Aorta (tissue), 5 donors: ENCODE measurements at regions not wholly inside any gene's neighbourhood (a gene's known extent, or its start where the extent isn't known, plus 50 kb on each side); places are given as distances from the start of the nearest gene placed in this dataset.

ENCODE experiments used
- ATAC-seq: fragments of 200-7000 bp; cut with Tn5 transposase; one replicate; pipeline ENCODE4 v1.9.1; 2022; ENCODE audit warnings: moderate library complexity; ENCODE audit not compliant: low FRiP score
- DNase-seq, 2 donors: peaks; one replicate each; pipeline ENCODE4 v3.0.0-alpha.2; 2020
- H3K27ac ChIP-seq, 2 donors: one replicate each; pipeline ENCODE4 v1.5.1; 2013; ENCODE audit warnings: low read length in 2 of 2, mild to moderate bottlenecking in 2 of 2, moderate library complexity in 2 of 2, control low read depth in 1 of 2, inconsistent platforms in 1 of 2, low read depth in 1 of 2
- H3K27me3 ChIP-seq, 2 donors: one replicate each; pipeline ENCODE4 v1.6.1; 2013; ENCODE audit warnings: control low read depth in 1 of 2, low read length in 1 of 2, mild to moderate bottlenecking in 1 of 2, moderate library complexity in 1 of 2; ENCODE audit not compliant: insufficient read depth in 2 of 2, control insufficient read depth in 1 of 2
- H3K36me3 ChIP-seq, 2 donors: one replicate each; pipeline ENCODE4 v1.6.1; 2013; ENCODE audit warnings: control low read depth in 1 of 2, low read length in 1 of 2, mild to moderate bottlenecking in 1 of 2; ENCODE audit not compliant: insufficient read depth in 2 of 2, control insufficient read depth in 1 of 2
- H3K4me1 ChIP-seq, 2 donors: one replicate each; pipeline ENCODE4 v1.6.1; 2013; ENCODE audit warnings: low read length in 2 of 2, control low read depth in 1 of 2, mild to moderate bottlenecking in 1 of 2, moderate library complexity in 1 of 2; ENCODE audit not compliant: insufficient read depth in 2 of 2, control insufficient read depth in 1 of 2
- H3K4me3 ChIP-seq, 2 donors: one replicate each; pipeline ENCODE4 v1.5.1; 2013; ENCODE audit warnings: low read length in 2 of 2, control low read depth in 1 of 2, mild to moderate bottlenecking in 1 of 2
- H3K9me3 ChIP-seq: one replicate; pipeline ENCODE4 v1.6.1; 2013; ENCODE audit warnings: mild to moderate bottlenecking, low read length; ENCODE audit not compliant: control insufficient read depth
- WGBS, 2 donors: extraction: QIAGEN DNeasy Blood & Tissue Kit; methylation state at CpG; one replicate each; pipeline ENCODE4 v1.1.7; 2013; 5-methylcytosine and 5-hydroxymethylcytosine counted together
- intact Hi-C, 2 donors: fragments of 100-400 bp; cut with DNase I; formaldehyde crosslinking; loops; one replicate each; pipeline versions ENCODE4 v1.14.2 to v1.15.0; 2022
- donor health status: healthy with polysubstance abuse.
- donor health status: Bipolar disorder and iron deficiency.
- donor health status: DM: no; HTN: no; CAD: no.
- donor health status: DM: no; HTN: no; CAD: no.
- donor health status: DM: yes; HTN: yes; CAD: no.

DNA sequence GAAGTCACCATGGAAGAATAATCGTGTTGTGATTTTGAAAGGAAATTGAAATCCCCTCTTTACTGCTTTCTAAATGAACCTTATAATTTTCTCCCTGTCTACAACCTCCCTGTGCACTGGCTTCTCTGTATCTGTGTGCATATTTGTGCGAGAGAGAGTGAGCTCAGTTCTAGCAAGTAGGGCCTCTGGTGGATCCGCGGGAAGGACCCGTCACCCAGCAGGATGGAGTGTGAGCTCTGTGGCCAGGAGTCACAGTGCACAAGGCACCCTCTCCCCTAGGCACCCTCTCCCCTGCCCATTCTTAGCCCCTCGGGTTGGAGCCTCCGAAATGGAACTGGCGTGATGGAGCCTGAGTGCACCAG lies 109.0 kb downstream of the TRIM29 start:
- no peaks in the 10 kb centered on the region for H3K9me3 ChIP-seq
- 88 to 90% methylated on average over 8 of the region's 8 CpGs for WGBS, 2 donors
- H3K36me3 ChIP-seq = no peaks in the 10 kb centered on the region
- DNase-seq (no peak), ATAC-seq (no peak)
- H3K27ac ChIP-seq = no peak overlapping the region
- no peaks in the 10 kb centered on the region for H3K4me1 ChIP-seq
- intact Hi-C loops = no loop called here
- no peaks in the 10 kb centered on the region for H3K27me3 ChIP-seq
- H3K4me3 ChIP-seq = no peak overlapping the region

DNA sequence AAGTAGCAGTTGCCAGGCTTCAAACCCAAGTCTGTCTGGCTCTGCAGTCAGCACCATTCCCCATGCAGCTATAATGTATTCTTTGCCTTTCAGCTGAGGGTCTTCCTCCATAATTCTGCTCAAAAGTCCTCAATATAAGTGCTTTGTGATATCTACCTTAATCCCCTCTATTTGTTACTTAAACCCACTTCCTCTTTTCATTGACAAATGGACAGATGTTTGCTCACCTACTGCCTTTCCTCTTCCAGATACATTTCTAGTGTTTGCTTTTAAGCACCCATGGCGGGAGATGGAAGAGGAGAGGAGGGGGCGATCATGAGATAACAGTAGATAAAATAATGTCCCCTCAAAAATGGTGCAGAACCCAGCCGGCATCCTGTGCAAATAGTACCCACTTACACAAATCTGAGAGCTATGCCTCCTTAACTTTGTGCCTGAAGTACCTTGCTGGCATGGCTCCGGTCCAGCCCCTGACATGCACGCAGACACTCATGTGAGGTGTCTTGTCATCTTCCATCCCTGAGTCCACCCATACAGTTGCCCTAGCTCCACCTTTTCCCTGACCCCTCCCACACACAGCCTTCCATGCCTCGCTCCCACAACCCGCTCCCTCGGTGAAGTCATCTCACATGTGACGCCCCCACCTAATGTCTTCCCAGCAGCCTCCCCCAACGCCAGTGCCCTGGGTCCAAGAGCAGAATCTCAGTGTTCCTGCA lies 109.6 kb downstream of the TRIM29 start:
- ATAC-seq (no peak), DNase-seq (no peak)
- intact Hi-C loops = no loop called here

DNA sequence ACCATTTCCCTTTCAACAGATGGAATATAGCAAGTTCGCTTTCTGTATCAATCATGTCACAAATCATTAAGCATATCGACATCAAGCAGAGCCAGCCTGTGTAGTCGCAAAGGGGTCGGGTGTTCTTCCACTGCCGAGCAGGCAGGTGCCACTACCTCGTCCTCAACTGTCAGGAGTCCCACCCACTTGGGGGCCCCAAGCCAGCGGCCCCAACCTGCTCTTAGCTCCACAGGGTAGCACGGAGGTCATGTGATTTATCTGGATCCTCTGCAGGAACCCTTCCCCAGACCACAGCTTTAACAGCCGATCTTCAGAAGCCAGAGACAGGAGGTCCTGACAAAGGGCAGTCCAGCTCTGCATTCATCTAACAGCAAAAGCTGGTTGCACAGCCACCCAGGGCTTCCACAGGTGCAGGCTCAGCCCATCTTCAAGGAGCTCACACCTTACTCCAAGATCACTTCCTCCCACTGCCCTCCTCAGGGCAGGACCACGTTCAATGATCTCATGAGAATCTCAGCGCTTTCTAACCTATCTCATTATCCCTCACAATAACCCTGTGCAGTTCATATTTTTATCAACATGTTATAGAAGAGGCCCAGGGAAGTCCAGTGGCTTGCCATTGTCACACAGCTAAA lies 110.2 kb downstream of the TRIM29 start:
- Histone ChIP-seq H3K4me3 (no peak overlapping the region), H3K27me3 (no peaks in the 10 kb centered on the region), H3K36me3 (no peaks in the 10 kb centered on the region), H3K4me1 (no peaks in the 10 kb centered on the region), H3K27ac (no peak overlapping the region), H3K9me3 (no peaks in the 10 kb centered on the region)
- WGBS, 2 donors = 64 to 67% methylated on average over 11 of the region's 11 CpGs
- DNase-seq (no peak), ATAC-seq (no peak)
- intact Hi-C loops = no loop called here

More for the DNA sequence above, 109.6 kb downstream of the TRIM29 start:
- Histone ChIP-seq H3K4me1 (no peaks in the 10 kb centered on the region), H3K4me3 (no peak overlapping the region), H3K27ac (no peak overlapping the region), H3K27me3 (no peaks in the 10 kb centered on the region), H3K9me3 (no peaks in the 10 kb centered on the region), H3K36me3 (no peaks in the 10 kb centered on the region)
- WGBS, 2 donors = 76 to 79% methylated on average over 10 of the region's 10 CpGs

GRCh38 chr11:120025606-120026335 lies 112.1 kb downstream of the TRIM29 start:
- Histone ChIP-seq H3K4me3 (no peak overlapping the region), H3K36me3 (no peaks in the 10 kb centered on the region), H3K27me3 (no peaks in the 10 kb centered on the region), H3K4me1 (no peaks in the 10 kb centered on the region), H3K27ac (no peak overlapping the region), H3K9me3 (no peaks in the 10 kb centered on the region)
- intact Hi-C loops = no loop called here
- 94 to 95% methylated on average over 47 to 56 of the region's 56 CpGs for WGBS, 2 donors
- ATAC-seq (no peak), DNase-seq (no peak)

DNA sequence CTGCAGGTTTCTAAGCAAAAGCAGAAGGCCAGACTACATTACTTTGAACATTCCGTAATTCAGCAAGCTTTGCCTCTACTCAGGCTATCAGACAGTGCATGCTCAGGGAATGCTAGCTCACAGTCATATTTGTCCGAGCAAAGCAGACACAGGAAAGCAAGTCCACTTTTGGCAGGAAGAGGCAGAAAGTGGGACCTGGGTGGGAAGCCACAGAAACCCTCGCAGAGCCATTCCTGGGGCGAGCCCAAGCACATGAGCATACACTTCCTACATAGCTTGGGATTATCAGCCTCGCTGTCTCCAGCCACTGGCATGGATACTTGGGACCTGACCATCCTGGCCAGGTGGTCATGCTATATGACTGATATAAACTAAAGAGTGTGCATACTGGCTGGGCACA lies 113.3 kb downstream of the TRIM29 start:
- H3K27ac ChIP-seq = no peak overlapping the region
- no peak overlapping the region for H3K4me3 ChIP-seq
- intact Hi-C loops = no loop called here
- H3K36me3 ChIP-seq = no peaks in the 10 kb centered on the region
- no peaks in the 10 kb centered on the region for H3K9me3 ChIP-seq
- no peaks in the 10 kb centered on the region for H3K4me1 ChIP-seq
- 73 to 75% methylated on average over 5 of the region's 5 CpGs for WGBS, 2 donors
- no peak for ATAC-seq
- no peak for DNase-seq
- no peaks in the 10 kb centered on the region for H3K27me3 ChIP-seq

GRCh38 chr11:120024046-120024445 lies 113.9 kb downstream of the TRIM29 start:
- no peaks in the 10 kb centered on the region for H3K4me1 ChIP-seq
- H3K36me3 ChIP-seq = no peaks in the 10 kb centered on the region
- 78 to 86% methylated on average over 4 of the region's 4 CpGs for WGBS, 2 donors
- no peaks in the 10 kb centered on the region for H3K27me3 ChIP-seq
- ATAC-seq = no peak
- intact Hi-C loops = no loop called here
- no peaks in the 10 kb centered on the region for H3K9me3 ChIP-seq
- DNase-seq = no peak
- no peak overlapping the region for H3K27ac ChIP-seq
- H3K4me3 ChIP-seq = no peak overlapping the region

DNA sequence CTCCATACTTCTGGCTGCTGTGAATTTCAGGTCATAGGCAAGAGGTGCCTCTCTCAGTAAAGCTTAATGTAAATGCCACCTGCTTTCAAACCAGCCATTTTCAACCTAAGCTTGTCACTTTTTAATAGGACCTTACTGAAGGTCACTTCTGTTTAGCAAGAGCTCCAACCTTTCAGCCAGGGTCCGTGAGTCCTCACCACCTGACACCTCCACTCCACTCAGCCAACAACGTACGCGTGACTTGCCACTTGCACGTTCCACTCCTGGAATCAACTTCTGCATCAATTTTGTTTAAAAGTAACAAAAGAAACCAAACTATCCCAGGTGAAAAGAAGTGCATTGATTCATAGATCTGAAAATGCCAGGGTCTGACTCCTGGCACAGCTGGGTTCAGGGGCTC lies 114.4 kb downstream of the TRIM29 start:
- no peaks in the 10 kb centered on the region for H3K36me3 ChIP-seq
- intact Hi-C loops = no loop called here
- H3K27me3 ChIP-seq = no peaks in the 10 kb centered on the region
- whole genome bisulfite sequencing, 2 donors = 77% methylated on average over 5 of the region's 5 CpGs
- ATAC-seq = no peak
- no peaks in the 10 kb centered on the region for H3K4me1 ChIP-seq
- H3K4me3 ChIP-seq = no peak overlapping the region
- no peaks in the 10 kb centered on the region for H3K9me3 ChIP-seq
- no peak overlapping the region for H3K27ac ChIP-seq
- DNase-seq = no peak

GRCh38 chr11:120023120-120023519 lies 114.8 kb downstream of the TRIM29 start:
- no peak overlapping the region for H3K27ac ChIP-seq
- WGBS, 2 donors = 8 to 12% methylated on average over 1 of the region's 1 CpG

DNA sequence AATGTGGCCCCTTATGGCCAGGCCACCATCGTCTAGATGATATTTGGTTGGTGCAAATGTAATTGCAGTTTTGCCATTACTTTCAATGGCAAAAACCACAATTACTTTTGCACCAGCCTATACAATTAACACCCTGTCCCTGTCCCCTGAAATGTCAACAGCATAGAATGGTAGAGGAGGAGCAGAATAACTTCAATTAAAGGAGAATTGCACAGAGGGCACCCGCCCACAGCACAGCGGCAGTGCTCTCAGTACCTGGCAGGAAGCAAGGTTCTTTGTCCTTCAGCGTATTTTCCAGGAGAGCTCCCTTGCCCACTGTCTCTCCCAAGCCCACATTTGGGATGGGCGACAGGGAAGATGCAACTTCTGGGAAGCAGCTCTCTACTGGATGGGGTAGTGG lies 115.3 kb downstream of the TRIM29 start:
- Histone ChIP-seq H3K9me3 (no peaks in the 10 kb centered on the region), H3K27me3 (no peaks in the 10 kb centered on the region), H3K36me3 (no peaks in the 10 kb centered on the region), H3K4me3 (no peak overlapping the region), H3K4me1 (no peaks in the 10 kb centered on the region), H3K27ac (no peak overlapping the region)
- 75 to 82% methylated on average over 5 of the region's 5 CpGs for WGBS, 2 donors
- DNase-seq (no peak), ATAC-seq (no peak)
- intact Hi-C loops = no loop called here

More at GRCh38 chr11:120023120-120023519, 114.8 kb downstream of the TRIM29 start:
- H3K9me3 ChIP-seq = no peaks in the 10 kb centered on the region
- no peaks in the 10 kb centered on the region for H3K4me1 ChIP-seq
- H3K4me3 ChIP-seq = no peak overlapping the region
- H3K36me3 ChIP-seq = no peaks in the 10 kb centered on the region
- intact Hi-C loops = no loop called here
- no peaks in the 10 kb centered on the region for H3K27me3 ChIP-seq
- ATAC-seq = no peak
- DNase-seq = no peak
